OCI-LY7 (cell line): ENCODE measurements at regions not wholly inside any gene's neighbourhood (a gene's known extent, or its start where the extent isn't known, plus 50 kb on each side); places are given as distances from the start of the nearest gene placed in this dataset.

ENCODE experiments used
- BruUV-seq: library from RNA; stranded (reverse); fragments of 400-500 nt; replicated peaks from 2 replicates; lab custom pipeline; 2021; lab: Mats Ljungman, UMichigan
- CTCF ChIA-PET: fragments of 300-600 bp; sonication (Branson Sonifier 250); formaldehyde crosslinking; loops from one replicate; lab custom pipeline; 2022; ENCODE audit warnings: antibody characterized with exemption; ENCODE audit not compliant: unreplicated experiment; lab: Charles Lee
- POLR2A ChIA-PET: fragments of 300-600 bp; sonication (Branson Sonifier 250); formaldehyde crosslinking; loops from one replicate; lab custom pipeline; 2022; ENCODE audit warnings: antibody characterized with exemption; lab: Charles Lee
- DNase-seq: peaks from one replicate; pipeline ENCODE4 v3.0.0-alpha.2; 2015; ENCODE audit warnings: low spot score
- H2AFZ ChIP-seq: fragments of 200-600 bp; sonication (generic), shearing (Covaris generic); 2 replicates; pipeline ENCODE4 v1.6.1; 2014; ENCODE audit warnings: mild to moderate bottlenecking, antibody characterized with exemption, low read length, moderate library complexity
- H3K27ac ChIP-seq: fragments of 200-600 bp; sonication (generic); 2 replicates; pipeline ENCODE4 v1.5.1; 2014; ENCODE audit warnings: mixed run types, low read depth, mild to moderate bottlenecking, moderate library complexity, low read length, inconsistent platforms; ENCODE audit not compliant: poor library complexity, severe bottlenecking
- H3K36me3 ChIP-seq: fragments of 200-600 bp; sonication (generic); 2 replicates; pipeline ENCODE4 v1.6.1; 2014; ENCODE audit warnings: mild to moderate bottlenecking, antibody characterized with exemption, low read length, moderate library complexity, mixed read lengths; ENCODE audit not compliant: insufficient read depth
- H3K4me1 ChIP-seq: fragments of 200-600 bp; sonication (generic); 2 replicates; pipeline ENCODE4 v1.5.1; 2014; ENCODE audit warnings: mild to moderate bottlenecking, low read length; ENCODE audit not compliant: insufficient read depth, poor library complexity, severe bottlenecking
- H3K4me2 ChIP-seq: fragments of 200-600 bp; sonication (generic); 2 replicates; pipeline ENCODE4 v1.6.1; 2014; ENCODE audit warnings: mild to moderate bottlenecking, low read length
- H3K4me3 ChIP-seq: fragments of 200-600 bp; sonication (generic); 2 replicates; pipeline ENCODE4 v1.5.1; 2014; ENCODE audit warnings: mild to moderate bottlenecking, low read depth, low read length; ENCODE audit not compliant: poor library complexity, severe bottlenecking
- H3K79me2 ChIP-seq: fragments of 200-600 bp; sonication (generic); 2 replicates; pipeline ENCODE4 v1.6.1; 2016; ENCODE audit warnings: low read depth, mild to moderate bottlenecking, low read length, moderate library complexity, mixed read lengths; ENCODE audit not compliant: insufficient read depth
- H3K9me2 ChIP-seq: fragments of 200-600 bp; sonication (generic); 2 replicates; pipeline ENCODE4 v1.6.1; 2016; ENCODE audit warnings: mild to moderate bottlenecking, low read length, mixed read lengths; ENCODE audit not compliant: insufficient read depth
- H3K9me3 ChIP-seq: fragments of 200-600 bp; sonication (generic); 2 replicates; pipeline ENCODE4 v1.6.1; 2014; ENCODE audit warnings: mild to moderate bottlenecking, mixed run types, low read length, mixed read lengths
- H4K20me1 ChIP-seq: fragments of 200-600 bp; sonication (generic); 2 replicates; pipeline ENCODE4 v1.6.1; 2014; ENCODE audit warnings: mild to moderate bottlenecking, antibody characterized with exemption, low read length, moderate library complexity, mixed read lengths; ENCODE audit not compliant: insufficient read depth
- CTCF ChIP-seq: fragments of 200-600 bp; sonication (generic); conservative IDR thresholded peaks from 2 replicates; pipeline ENCODE4 v1.5.1; 2014; ENCODE audit warnings: mild to moderate bottlenecking, antibody characterized with exemption, low read length, moderate library complexity, mixed read lengths
- EZH2phosphoT487 ChIP-seq: fragments of 200-600 bp; sonication (generic); IDR thresholded peaks from 2 replicates; pipeline ENCODE4 v1.6.1; 2018; ENCODE audit warnings: low read depth, borderline replicate concordance, mild to moderate bottlenecking, mixed run types, antibody characterized with exemption, low read length, moderate library complexity, mixed read lengths
- intact Hi-C: fragments of 100-400 bp; cut with micrococcal nuclease; formaldehyde crosslinking; loops from one replicate; pipeline ENCODE4 v1.10.0; 2022; ENCODE audit not compliant: unreplicated experiment

- CTCF ChIA-PET = no interaction called here
- intact Hi-C loops = no loop called here
- H3K79me2 ChIP-seq = no peaks in the 10 kb centered on the region
- H2AFZ ChIP-seq = no peak overlapping the region
- H3K36me3 ChIP-seq = no peaks in the 10 kb centered on the region
- no peak overlapping the region for H3K27ac ChIP-seq
- H3K4me2 ChIP-seq = no peak overlapping the region
- no TSS peak for BruUV-seq
- no peak for TF ChIP-seq CTCF
- no peaks in the 10 kb centered on the region for H3K4me1 ChIP-seq
- H4K20me1 ChIP-seq = no peaks in the 10 kb centered on the region
- DNase-seq = no peak
- POLR2A ChIA-PET = no interaction called here
- no peak overlapping the region for H3K4me3 ChIP-seq
- H3K9me3 ChIP-seq = no peaks in the 10 kb centered on the region
- H3K9me2 ChIP-seq = no peaks in the 10 kb centered on the region
Measured at GRCh38 chr17:79552824-79553223, 58.0 kb downstream of the RBFOX3 start.

- Histone ChIP-seq H3K36me3 (no peaks in the 10 kb centered on the region), H3K27ac (no peak overlapping the region), H3K9me2 (no peaks in the 10 kb centered on the region), H3K4me2 (no peak overlapping the region), H4K20me1 (no peaks in the 10 kb centered on the region), H2AFZ (no peak overlapping the region), H3K79me2 (no peaks in the 10 kb centered on the region), H3K9me3 (no peaks in the 10 kb centered on the region), H3K4me1 (no peaks in the 10 kb centered on the region), H3K4me3 (no peak overlapping the region)
- no peak for TF ChIP-seq EZH2phosphoT487
- no peak for TF ChIP-seq CTCF
- POLR2A ChIA-PET = no interaction called here
- CTCF ChIA-PET = no interaction called here
- BruUV-seq = no TSS peak
- intact Hi-C loops = no loop called here
- DNase-seq = no peak
Measured at GRCh38 chr17:79552405-79552804, 58.4 kb downstream of the RBFOX3 start.

- intact Hi-C loops = no loop called here
- Histone ChIP-seq H3K4me2 (no peak overlapping the region), H3K4me3 (no peak overlapping the region), H3K9me3 (no peaks in the 10 kb centered on the region), H3K4me1 (no peaks in the 10 kb centered on the region), H3K9me2 (no peaks in the 10 kb centered on the region), H3K36me3 (no peaks in the 10 kb centered on the region), H4K20me1 (no peaks in the 10 kb centered on the region), H2AFZ (no peak overlapping the region), H3K79me2 (no peaks in the 10 kb centered on the region), H3K27ac (no peak overlapping the region)
- ChIA-PET POLR2A (no interaction called here), CTCF (no interaction called here)
- no peak for TF ChIP-seq CTCF
- no peak for TF ChIP-seq EZH2phosphoT487
- no TSS peak for BruUV-seq
- no peak for DNase-seq
Measured at GRCh38 chr17:79549141-79549915, 61.5 kb downstream of the RBFOX3 start.
